HG02763 (cell line): ENCODE measurements at regions not wholly inside any gene's neighbourhood (a gene's known extent, or its start where the extent isn't known, plus 50 kb on each side); places are given as distances from the start of the nearest gene placed in this dataset.
"Not testable (repeated sequence)": the region's sequence is repeated elsewhere in the genome, so short reads cannot be mapped to it uniquely, and the experiment has no call there.

Experiments
- ATAC-seq: cut with Tn5 transposase; IDR thresholded peaks from one replicate; pipeline ENCODE4 v1.9.1; 2021; ENCODE audit warnings: mild to moderate bottlenecking, moderate library complexity; ENCODE audit not compliant: unreplicated experiment

- ATAC-seq = no peak
These were observed 97.3 kb downstream of the CCDC71L start for GRCh38 chr7:106563466-106564150.

DNA sequence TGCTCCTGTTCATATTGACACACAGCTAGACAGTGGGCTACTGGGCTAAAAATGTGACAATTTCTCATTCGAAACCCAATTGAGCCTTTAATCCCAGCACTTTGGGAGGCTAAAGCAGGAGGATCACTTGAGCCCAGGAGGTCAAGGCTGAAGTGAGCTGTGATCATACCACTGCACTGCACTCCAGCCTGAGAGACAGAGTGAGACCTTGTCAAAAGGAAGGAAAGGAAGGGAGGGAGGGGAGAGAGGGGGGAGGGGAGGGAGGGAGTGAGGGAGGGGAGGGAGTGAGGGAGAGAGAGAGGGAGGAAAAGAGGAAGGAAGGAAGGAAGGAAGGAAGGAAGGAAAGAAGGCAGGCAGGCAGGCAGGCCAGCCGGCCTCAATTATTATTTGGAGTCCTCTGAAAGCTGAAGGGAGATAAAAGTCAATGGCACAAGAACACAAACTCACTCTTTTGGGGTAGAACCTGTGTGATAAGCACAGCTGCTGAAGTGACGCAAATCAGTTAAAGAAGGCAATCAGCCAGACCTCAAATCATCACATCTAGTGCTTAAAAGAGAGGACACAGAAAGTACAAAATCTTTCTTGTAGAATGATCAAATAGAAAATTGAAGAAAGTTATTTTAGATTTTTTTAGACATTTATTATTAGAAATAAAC is 98.1 kb downstream of the CCDC71L start:
- ATAC-seq = no peak

DNA sequence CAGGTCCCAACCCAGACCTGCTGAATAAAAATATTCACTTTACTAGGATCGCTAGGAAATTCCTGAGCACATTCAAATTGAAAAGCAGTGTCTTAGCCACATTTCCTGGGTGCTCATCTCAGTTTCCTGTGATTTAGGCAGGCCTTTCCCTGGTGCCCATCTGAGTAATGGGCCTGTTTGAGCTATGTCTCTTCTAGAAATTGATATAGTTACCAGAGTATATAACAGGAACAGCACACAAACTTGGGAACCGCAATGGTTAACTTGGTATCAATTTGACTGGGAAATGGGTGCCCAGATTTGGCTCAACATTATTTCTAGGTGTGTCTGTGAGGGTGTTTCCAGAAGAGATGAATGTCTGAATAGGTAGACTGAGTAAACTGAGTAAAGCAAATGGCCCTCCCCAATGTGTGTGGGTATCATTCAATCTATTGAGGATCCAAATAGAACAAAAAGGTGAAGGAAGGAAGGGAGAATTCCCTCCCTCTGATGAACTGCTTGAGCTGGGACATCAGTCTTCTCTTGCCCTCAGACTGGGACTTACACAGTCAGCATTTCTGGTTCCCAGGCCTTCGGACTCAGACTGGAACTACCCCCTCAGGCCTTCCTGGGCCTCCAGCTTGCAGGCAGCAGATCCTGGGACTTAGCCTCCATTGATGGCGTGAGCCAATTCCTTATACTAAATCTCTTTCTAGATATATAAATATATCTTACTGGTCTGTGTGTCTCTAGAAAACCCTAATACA is 99.1 kb downstream of the CCDC71L start:
- ATAC-seq = no peak

GRCh38 chr7:106561151-106561550 is 99.8 kb downstream of the CCDC71L start:
- no peak for ATAC-seq

- no peak for ATAC-seq
These were observed 100.5 kb downstream of the CCDC71L start for GRCh38 chr7:106560482-106560881.

GRCh38 chr7:106556244-106556643 is 104.7 kb downstream of the CCDC71L start:
- ATAC-seq = not testable (repeated sequence)

- not testable (repeated sequence) for ATAC-seq
These were observed 106.3 kb downstream of the CCDC71L start for GRCh38 chr7:106554623-106555022.

GRCh38 chr7:106553446-106553836 is 107.5 kb downstream of the CCDC71L start:
- ATAC-seq = no peak

DNA sequence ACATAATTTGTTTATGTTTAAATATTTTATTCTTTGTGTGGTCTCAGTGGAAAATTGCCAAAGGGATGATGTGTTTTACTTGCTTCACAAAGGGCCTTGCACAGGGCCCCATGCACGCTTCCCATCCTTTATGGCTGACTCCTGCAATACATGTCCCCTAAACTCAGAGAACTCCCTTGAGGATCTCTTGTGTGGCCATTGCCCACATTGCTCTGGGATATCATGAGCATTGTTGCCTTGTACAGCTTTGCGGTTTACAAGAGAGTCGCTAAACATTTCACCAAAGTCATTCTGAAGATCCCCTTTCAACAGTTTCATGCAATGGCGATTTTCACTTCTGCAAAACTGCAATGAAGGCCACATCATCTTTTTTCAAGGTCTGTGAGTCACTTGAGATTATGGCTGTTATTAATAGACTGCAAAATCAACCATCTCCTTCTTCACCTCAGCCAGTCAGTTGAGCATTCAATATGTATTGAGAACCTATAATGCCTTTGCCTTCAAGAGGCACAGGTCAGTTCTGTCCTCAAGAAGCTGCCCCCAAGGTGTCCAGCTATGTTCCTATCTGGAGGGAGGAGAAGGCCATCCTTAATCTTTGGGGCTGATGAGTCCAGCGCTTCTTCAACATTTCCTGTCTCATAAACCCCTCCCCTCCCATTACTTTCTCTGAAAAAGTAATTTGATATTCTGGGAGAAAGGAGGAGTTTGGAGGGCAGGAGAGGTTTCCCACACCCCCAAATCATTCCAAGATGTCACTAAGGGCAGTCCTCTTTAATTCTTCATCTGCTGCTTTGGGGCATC is 108.1 kb downstream of the CCDC71L start:
- ATAC-seq = peak; percentile 99

GRCh38 chr7:106551936-106552335 is 109.0 kb downstream of the CCDC71L start:
- no peak for ATAC-seq

DNA sequence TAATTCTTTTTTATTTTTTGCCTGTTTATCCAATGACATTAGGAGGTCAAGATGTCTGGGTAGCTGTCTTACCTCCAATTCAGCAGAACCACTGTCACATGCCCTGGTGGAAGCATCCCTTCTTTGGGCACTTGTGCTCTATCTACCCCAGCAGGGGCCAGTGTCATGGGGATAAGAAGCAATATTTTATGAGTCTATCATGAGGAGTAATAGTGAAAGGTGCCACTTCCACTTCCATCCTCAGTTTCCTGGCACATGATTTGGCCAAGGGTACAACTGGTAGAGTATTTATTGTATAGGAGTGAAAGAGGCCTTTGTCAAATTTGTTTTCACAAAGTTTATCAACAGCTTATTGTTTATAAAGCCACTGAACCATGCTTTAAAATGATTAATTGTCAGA is 112.5 kb downstream of the CCDC71L start:
- ATAC-seq = no peak

GRCh38 chr7:106545275-106545674 is 115.7 kb downstream of the CCDC71L start:
- no peak for ATAC-seq

DNA sequence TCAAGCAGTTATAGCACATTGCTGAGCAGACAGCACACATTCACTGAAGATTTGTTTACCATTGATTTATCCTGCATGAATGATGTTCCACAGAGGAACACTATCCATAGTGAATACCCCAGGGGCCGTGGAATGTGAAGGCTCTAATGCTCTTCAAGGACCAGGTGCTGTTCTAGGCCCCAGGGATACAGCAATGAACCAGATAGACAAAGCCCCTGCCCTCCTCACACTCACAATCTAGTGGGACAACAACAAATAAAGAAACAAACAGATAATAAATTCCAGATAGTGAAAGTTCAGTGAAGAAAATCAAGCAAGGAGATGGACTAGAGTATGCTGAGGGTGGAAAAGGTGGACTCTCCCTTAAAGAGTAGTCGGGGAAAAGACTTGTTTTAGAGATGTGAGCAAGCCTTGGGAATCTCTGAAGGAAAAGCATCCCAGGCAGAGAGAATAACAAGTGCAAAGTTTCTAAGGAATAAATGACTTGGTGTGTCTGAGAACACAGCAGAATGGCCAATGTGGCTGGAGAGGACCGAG is 117.7 kb downstream of the CCDC71L start:
- no peak for ATAC-seq

GRCh38 chr7:106542550-106543220 is 118.3 kb downstream of the CCDC71L start:
- peak; percentile 69 for ATAC-seq

DNA sequence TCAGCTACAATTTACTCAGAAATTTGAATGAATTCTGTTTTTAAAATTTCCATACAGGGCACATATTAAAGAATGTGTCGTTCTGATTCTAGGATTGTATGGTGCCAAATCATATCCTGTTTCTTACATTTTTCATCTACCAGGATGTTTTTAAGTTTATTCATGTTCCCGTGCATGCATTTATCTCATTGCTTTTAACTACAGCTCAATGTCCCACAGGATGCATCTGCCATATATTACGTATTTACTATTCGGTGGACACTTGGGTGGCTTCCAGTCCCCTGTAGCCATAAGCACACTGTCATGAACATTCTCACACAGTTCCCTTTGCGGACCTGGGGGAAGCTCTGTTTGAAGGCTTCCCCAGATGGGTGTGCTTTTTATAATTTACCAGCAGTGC is 122.3 kb downstream of the CCDC71L start:
- ATAC-seq = no peak

DNA sequence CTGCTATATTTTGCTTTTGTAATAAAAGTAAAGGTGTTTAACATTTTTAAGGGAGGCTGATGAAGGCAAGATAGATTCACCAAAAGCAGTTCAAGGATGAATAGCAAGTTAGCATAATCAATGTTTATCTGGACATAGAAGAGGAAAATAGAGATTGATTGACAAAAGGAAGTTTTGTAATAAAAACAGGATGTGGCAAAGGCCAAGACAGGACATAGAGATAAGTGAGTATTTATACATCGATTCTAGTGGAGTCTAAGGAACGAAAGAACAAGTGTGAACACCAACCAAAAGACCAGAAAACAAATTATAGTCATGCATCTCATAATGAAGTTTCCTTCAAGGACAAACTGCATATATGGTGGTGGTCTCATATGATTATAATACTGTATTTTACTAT is 123.8 kb downstream of the CCDC71L start:
- ATAC-seq = no peak

- no peak for ATAC-seq
These were observed 124.9 kb downstream of the CCDC71L start for GRCh38 chr7:106536079-106536478.

- no peak for ATAC-seq
These were observed 125.6 kb downstream of the CCDC71L start for GRCh38 chr7:106535234-106535932.

DNA sequence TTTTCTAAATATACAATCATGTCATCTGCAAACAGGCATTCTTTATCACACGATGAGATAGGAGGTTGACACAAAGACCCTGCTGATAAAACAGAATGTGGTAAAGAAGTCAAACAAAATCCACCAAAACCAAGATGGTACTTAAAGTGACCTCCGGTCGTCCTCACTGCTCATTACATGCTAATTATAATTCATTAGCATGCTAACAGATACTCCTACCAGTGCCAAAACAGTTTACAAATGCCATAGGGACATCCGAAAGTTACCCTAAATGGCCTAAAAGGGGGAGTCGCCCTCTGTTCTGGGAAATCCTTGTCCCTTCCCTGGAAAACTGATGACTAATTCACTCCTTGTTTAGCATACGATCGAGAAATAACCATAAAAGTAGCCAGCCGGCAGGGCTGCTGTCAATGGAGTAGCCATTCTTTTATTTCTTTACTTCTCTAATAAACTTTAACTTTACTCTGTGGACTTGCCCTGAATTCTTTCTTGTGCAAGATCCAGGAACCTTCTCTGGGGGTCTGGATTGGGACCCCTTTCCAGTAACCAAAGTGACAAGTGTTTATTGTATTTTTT is 126.6 kb downstream of the CCDC71L start:
- ATAC-seq = no peak
